Sigmoid colon (tissue), 6 donors: ENCODE measurements at regions not wholly inside any gene's neighbourhood (a gene's known extent, or its start where the extent isn't known, plus 50 kb on each side); places are given as distances from the start of the nearest gene placed in this dataset.

Source experiments
- DNase-seq: peaks from one replicate; pipeline ENCODE4 v3.0.0-alpha.2; 2019
- H3K27ac ChIP-seq, 4 donors: fragments of 200-600 bp; sonication (generic); one replicate each; pipeline ENCODE4 v1.5.1; 2016 to 2019; ENCODE audit warnings: mild to moderate bottlenecking in 1 of 4
- H3K27me3 ChIP-seq, 3 donors: fragments of 200-600 bp; sonication (generic); one replicate each; pipeline ENCODE4 v1.5.1; 2019; ENCODE audit warnings: mild to moderate bottlenecking in 1 of 3
- H3K36me3 ChIP-seq, 4 donors: fragments of 200-600 bp; sonication (generic); one replicate each; pipeline ENCODE4 v1.5.1; 2016 to 2019
- H3K4me1 ChIP-seq, 4 donors: fragments of 200-600 bp; sonication (generic); one replicate each; pipeline ENCODE4 v1.5.1; 2017 to 2019
- H3K4me3 ChIP-seq, 4 donors: fragments of 200-600 bp; sonication (generic); one replicate each; pipeline ENCODE4 v1.5.1; 2017 to 2019; ENCODE audit warnings: mild to moderate bottlenecking in 2 of 4, moderate library complexity in 1 of 4
- H3K9me3 ChIP-seq, 4 donors: fragments of 200-600 bp in 3 of 4; sonication (generic) in 3 of 4; one replicate each; pipeline versions ENCODE4 v1.5.1 to v1.6.1; 2013 to 2019
- CTCF ChIP-seq, 4 experiments: fragments of 450-650 bp in 3 of 4; fragments of 200-600 bp in 1 of 4; IDR thresholded peaks; one replicate each; pipeline ENCODE4 v1.5.1; 2016 to 2019; ENCODE audit warnings: antibody characterized with exemption in 4 of 4, mild to moderate bottlenecking in 3 of 4, moderate library complexity in 2 of 4
- EP300 ChIP-seq, 4 donors: sonication (generic); formaldehyde crosslinking; IDR thresholded peaks; one replicate each; pipeline ENCODE4 v1.6.1; 2017; ENCODE audit warnings: antibody characterized with exemption in 4 of 4
- POLR2A ChIP-seq, 2 donors: fragments of 450-650 bp; IDR thresholded peaks; one replicate each; pipeline ENCODE4 v1.6.1; 2016; ENCODE audit warnings: antibody characterized with exemption in 2 of 2, mild to moderate bottlenecking in 2 of 2, moderate library complexity in 2 of 2
- POLR2AphosphoS5 ChIP-seq, 4 donors: sonication (generic); formaldehyde crosslinking; IDR thresholded peaks; one replicate each; pipeline ENCODE4 v1.6.1; 2017; ENCODE audit warnings: antibody characterized with exemption in 4 of 4
- WGBS, 2 donors: extraction: QIAGEN DNeasy Blood & Tissue Kit; methylation state at CpG; one replicate each; pipeline ENCODE4 v1.1.7; 2013; 5-methylcytosine and 5-hydroxymethylcytosine counted together
- intact Hi-C: fragments of 100-400 bp; cut with DNase I; formaldehyde crosslinking; loops from one replicate; pipeline ENCODE4 v1.15.1; 2023
- donor health status: healthy with polysubstance abuse.
- donor health status: healthy.

GRCh38 chr9:1253064-1253979 is 203.2 kb downstream of the DMRT2 start:
- intact Hi-C loops, result no loop called here
- H3K27ac ChIP-seq, result no peak overlapping the region
- TF ChIP-seq EP300 (IDR thresholded peaks at IDR 0.05) (no peak), POLR2AphosphoS5 (IDR thresholded peaks at IDR 0.05) (no peak), POLR2A (IDR thresholded peaks at IDR 0.05) (no peak), CTCF (IDR thresholded peaks at IDR 0.05) (no peak)
- H3K4me3 ChIP-seq, result no peak overlapping the region
- DNase-seq, result no peak
- 72 to 77% methylated on average over 10 of the region's 10 CpGs for WGBS, 2 donors
- no peaks in the 10 kb centered on the region for H3K4me1 ChIP-seq
- no peaks in the 10 kb centered on the region for H3K9me3 ChIP-seq
- no peaks in the 10 kb centered on the region for H3K36me3 ChIP-seq
- H3K27me3 ChIP-seq, result no peaks in the 10 kb centered on the region

- no peak for DNase-seq
- H3K36me3 ChIP-seq, result no peaks in the 10 kb centered on the region
- no peaks in the 10 kb centered on the region for H3K27me3 ChIP-seq
- H3K27ac ChIP-seq, result no peak overlapping the region
- no peaks in the 10 kb centered on the region for H3K9me3 ChIP-seq
- no peaks in the 10 kb centered on the region for H3K4me1 ChIP-seq
- H3K4me3 ChIP-seq, result no peak overlapping the region
- 73 to 77% methylated on average over 5 of the region's 5 CpGs for WGBS, 2 donors
- TF ChIP-seq POLR2AphosphoS5 (IDR thresholded peaks at IDR 0.05) (no peak), POLR2A (IDR thresholded peaks at IDR 0.05) (no peak), CTCF (IDR thresholded peaks at IDR 0.05) (no peak), EP300 (IDR thresholded peaks at IDR 0.05) (no peak)
- intact Hi-C loops, result no loop called here
These were observed 203.9 kb downstream of the DMRT2 start for GRCh38 chr9:1254071-1254470.

- Histone ChIP-seq H3K9me3 (no peaks in the 10 kb centered on the region), H3K27ac (no peak overlapping the region), H3K4me1 (no peaks in the 10 kb centered on the region), H3K36me3 (no peaks in the 10 kb centered on the region), H3K27me3 (no peaks in the 10 kb centered on the region), H3K4me3 (no peak overlapping the region)
- DNase-seq, result no peak
- WGBS, 2 donors, result 94 to 95% methylated on average over 6 of the region's 6 CpGs
- TF ChIP-seq POLR2AphosphoS5 (IDR thresholded peaks at IDR 0.05) (no peak), EP300 (IDR thresholded peaks at IDR 0.05) (no peak)
- intact Hi-C loops, result no loop called here
These were observed 206.0 kb downstream of the DMRT2 start for GRCh38 chr9:1256178-1256577.

- TF ChIP-seq CTCF (IDR thresholded peaks at IDR 0.05) (no peak), POLR2AphosphoS5 (IDR thresholded peaks at IDR 0.05) (no peak), EP300 (IDR thresholded peaks at IDR 0.05) (no peak), POLR2A (IDR thresholded peaks at IDR 0.05) (no peak)
- Histone ChIP-seq H3K4me3 (no peak overlapping the region), H3K4me1 (no peaks in the 10 kb centered on the region), H3K36me3 (no peaks in the 10 kb centered on the region), H3K27me3 (no peaks in the 10 kb centered on the region), H3K9me3 (no peaks in the 10 kb centered on the region), H3K27ac (no peak overlapping the region)
- 90 to 92% methylated on average over 2 of the region's 2 CpGs for WGBS, 2 donors
- DNase-seq, result no peak
- intact Hi-C loops, result no loop called here
These were observed 211.1 kb downstream of the DMRT2 start for GRCh38 chr9:1261266-1261665.

- Histone ChIP-seq H3K36me3 (no peaks in the 10 kb centered on the region), H3K27ac (no peak overlapping the region), H3K4me3 (no peak overlapping the region), H3K27me3 (no peaks in the 10 kb centered on the region), H3K9me3 (no peaks in the 10 kb centered on the region), H3K4me1 (no peaks in the 10 kb centered on the region)
- intact Hi-C loops, result no loop called here
- TF ChIP-seq EP300 (IDR thresholded peaks at IDR 0.05), result no peak
- no peak for TF ChIP-seq POLR2AphosphoS5 (IDR thresholded peaks at IDR 0.05)
- TF ChIP-seq POLR2A (IDR thresholded peaks at IDR 0.05), result no peak
- no peak for TF ChIP-seq CTCF (IDR thresholded peaks at IDR 0.05)
- WGBS, 2 donors, result 69 to 89% methylated on average over 6 of the region's 6 CpGs
- DNase-seq, result no peak
These were observed 212.0 kb downstream of the DMRT2 start for GRCh38 chr9:1261879-1262766.
